ENCODE measurements at regions not wholly inside any gene's neighbourhood (a gene's known extent, or its start where the extent isn't known, plus 50 kb on each side); places are given as distances from the start of the nearest gene placed in this dataset.

- peaks cover 40% of the 10 kb centered on the region for H3K4me1 ChIP-seq
- no peaks in the 10 kb centered on the region for H3K27me3 ChIP-seq
- H3K9me3 ChIP-seq (replicated peaks) = no peaks in the 10 kb centered on the region
- peak overlapping the region; percentile 45 for H3K27ac ChIP-seq
- no peak overlapping the region for H3K4me3 ChIP-seq
- peak; percentile 70 to 72 for DNase-seq
- H3K36me3 ChIP-seq = no peaks in the 10 kb centered on the region
These were observed 172.8 kb upstream of the PMEPA1 start for GRCh38 chr20:57882451-57883161.

- Histone ChIP-seq H3K27me3 (no peaks in the 10 kb centered on the region), H3K27ac (peak overlapping the region; percentile 45), H3K4me1 (peaks cover 40% of the 10 kb centered on the region), H3K4me3 (no peak overlapping the region), H3K36me3 (no peaks in the 10 kb centered on the region), H3K9me3 (replicated peaks) (no peaks in the 10 kb centered on the region)
- peak; percentile 78 to 89 for DNase-seq
These were observed 171.9 kb upstream of the PMEPA1 start for GRCh38 chr20:57881466-57882385.

- Histone ChIP-seq H3K27ac (peak overlapping the region; percentile 42), H3K4me1 (peaks cover 40% of the 10 kb centered on the region), H3K4me3 (peak overlapping the region; percentile 12; the same call in 1 of the 2 replicates), H3K9me3 (replicated peaks) (no peaks in the 10 kb centered on the region), H3K36me3 (no peaks in the 10 kb centered on the region), H3K27me3 (no peaks in the 10 kb centered on the region)
- DNase-seq = no peak
These were observed 170.7 kb upstream of the PMEPA1 start for GRCh38 chr20:57880571-57880892.

GRCh38 chr20:57879779-57880570, 170.2 kb upstream of the PMEPA1 start:
- Histone ChIP-seq H3K4me1 (peaks cover 40% of the 10 kb centered on the region), H3K9me3 (replicated peaks) (no peaks in the 10 kb centered on the region), H3K36me3 (no peaks in the 10 kb centered on the region), H3K27me3 (no peaks in the 10 kb centered on the region), H3K4me3 (peak overlapping the region; percentile 12), H3K27ac (peak overlapping the region; percentile 42)
- DNase-seq = peak; percentile 64 to 71

- Histone ChIP-seq H3K27ac (peak overlapping the region; percentile 42; the same call in 1 of the 2 replicates), H3K4me1 (peaks cover 40% of the 10 kb centered on the region)
These were observed 169.6 kb upstream of the PMEPA1 start for GRCh38 chr20:57879437-57879778.

GRCh38 chr20:57878786-57879424, 169.1 kb upstream of the PMEPA1 start:
- H3K4me1 ChIP-seq = peaks cover 40% of the 10 kb centered on the region
- no peak overlapping the region for H3K4me3 ChIP-seq
- no peaks in the 10 kb centered on the region for H3K36me3 ChIP-seq
- H3K9me3 ChIP-seq (replicated peaks) = no peaks in the 10 kb centered on the region
- no peak overlapping the region for H3K27ac ChIP-seq
- DNase-seq = peak in 1 of 2 experiments; percentile 2
- H3K27me3 ChIP-seq = no peaks in the 10 kb centered on the region

More at GRCh38 chr20:57879437-57879778, 169.6 kb upstream of the PMEPA1 start:
- peak in 1 of 2 experiments; percentile 0 for DNase-seq
- Histone ChIP-seq H3K36me3 (no peaks in the 10 kb centered on the region), H3K27me3 (no peaks in the 10 kb centered on the region), H3K9me3 (replicated peaks) (no peaks in the 10 kb centered on the region), H3K4me3 (no peak overlapping the region)

- Histone ChIP-seq H3K27ac (no peak overlapping the region), H3K4me1 (peaks cover 38% of the 10 kb centered on the region)
These were observed 168.2 kb upstream of the PMEPA1 start for GRCh38 chr20:57877995-57878394.

GRCh38 chr20:57877131-57877824, 167.5 kb upstream of the PMEPA1 start:
- H3K27ac ChIP-seq = no peak overlapping the region
- peaks cover 31% of the 10 kb centered on the region for H3K4me1 ChIP-seq
- no peaks in the 10 kb centered on the region for H3K36me3 ChIP-seq
- no peaks in the 10 kb centered on the region for H3K9me3 ChIP-seq (replicated peaks)
- H3K27me3 ChIP-seq = no peaks in the 10 kb centered on the region
- H3K4me3 ChIP-seq = no peak overlapping the region
- DNase-seq = peak in 1 of 2 experiments; percentile 0

More at GRCh38 chr20:57877995-57878394, 168.2 kb upstream of the PMEPA1 start:
- Histone ChIP-seq H3K4me3 (no peak overlapping the region), H3K27me3 (no peaks in the 10 kb centered on the region), H3K36me3 (no peaks in the 10 kb centered on the region), H3K9me3 (replicated peaks) (no peaks in the 10 kb centered on the region)
- DNase-seq = peak in 1 of 2 experiments; percentile 0

GRCh38 chr20:57876163-57876562, 166.3 kb upstream of the PMEPA1 start:
- H3K36me3 ChIP-seq = no peaks in the 10 kb centered on the region
- peak in 1 of 2 experiments; percentile 2 for DNase-seq
- H3K27ac ChIP-seq = no peak overlapping the region

GRCh38 chr20:57874141-57874540, 164.3 kb upstream of the PMEPA1 start:
- Histone ChIP-seq H3K9me3 (replicated peaks) (no peaks in the 10 kb centered on the region), H3K27me3 (no peaks in the 10 kb centered on the region), H3K4me1 (no peaks in the 10 kb centered on the region; the same call in 1 of the 2 replicates), H3K27ac (no peak overlapping the region), H3K36me3 (no peaks in the 10 kb centered on the region), H3K4me3 (no peak overlapping the region)
- DNase-seq = peak in 1 of 2 experiments; percentile 1

More at GRCh38 chr20:57876163-57876562, 166.3 kb upstream of the PMEPA1 start:
- Histone ChIP-seq H3K4me3 (no peak overlapping the region), H3K9me3 (replicated peaks) (no peaks in the 10 kb centered on the region), H3K27me3 (no peaks in the 10 kb centered on the region), H3K4me1 (peaks cover 20% of the 10 kb centered on the region)

- H3K9me3 ChIP-seq (replicated peaks) = no peaks in the 10 kb centered on the region
- no peaks in the 10 kb centered on the region for H3K4me1 ChIP-seq
- DNase-seq = peak in 1 of 2 experiments; percentile 5
- H3K27ac ChIP-seq = no peak overlapping the region
- no peaks in the 10 kb centered on the region for H3K27me3 ChIP-seq
- no peaks in the 10 kb centered on the region for H3K36me3 ChIP-seq
- H3K4me3 ChIP-seq = no peak overlapping the region
These were observed 163.1 kb upstream of the PMEPA1 start for GRCh38 chr20:57872816-57873409.

- DNase-seq = peak in 1 of 2 experiments; percentile 7
These were observed 161.4 kb upstream of the PMEPA1 start for GRCh38 chr20:57871237-57871632.

GRCh38 chr20:57870597-57871236, 160.9 kb upstream of the PMEPA1 start:
- Histone ChIP-seq H3K4me1 (peaks cover 14% of the 10 kb centered on the region), H3K27ac (no peak overlapping the region), H3K9me3 (replicated peaks) (no peaks in the 10 kb centered on the region), H3K4me3 (no peak overlapping the region), H3K27me3 (no peaks in the 10 kb centered on the region), H3K36me3 (no peaks in the 10 kb centered on the region)
- DNase-seq = peak in 1 of 2 experiments; percentile 2

More at GRCh38 chr20:57871237-57871632, 161.4 kb upstream of the PMEPA1 start:
- Histone ChIP-seq H3K4me3 (no peak overlapping the region), H3K27me3 (no peaks in the 10 kb centered on the region), H3K4me1 (peaks cover 13% of the 10 kb centered on the region), H3K9me3 (replicated peaks) (no peaks in the 10 kb centered on the region), H3K27ac (no peak overlapping the region), H3K36me3 (no peaks in the 10 kb centered on the region)
